ENCODE measurements at regions not wholly inside any gene's neighbourhood (a gene's known extent, or its start where the extent isn't known, plus 50 kb on each side); places are given as distances from the start of the nearest gene placed in this dataset.

DNA sequence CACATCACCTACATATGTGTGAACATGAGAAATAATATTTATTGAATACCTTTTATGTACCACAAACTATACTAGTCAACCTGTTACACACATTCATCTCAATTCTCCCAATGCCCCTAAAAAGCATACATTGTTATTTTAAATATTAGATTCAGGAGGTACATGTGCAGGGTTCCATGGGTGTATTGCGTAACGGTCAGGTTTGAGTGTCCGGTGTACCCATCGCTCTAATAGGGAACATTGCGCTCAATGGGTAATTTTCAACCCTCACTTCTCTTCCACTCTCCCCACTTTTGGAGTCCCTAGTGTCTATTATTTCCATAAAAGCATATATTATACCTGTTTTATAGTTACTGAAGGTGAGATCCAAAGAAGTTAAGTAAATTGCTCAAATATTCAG lies 82.0 kb downstream of the IFI44 start:
- Histone ChIP-seq H3K79me2 (replicated peaks; ENCODE audit: insufficient read depth, low read length) (no peaks in the 10 kb centered on the region), H3F3A (ENCODE audit: insufficient read depth, low read length, poor library complexity, severe bottlenecking) (no peaks in the 10 kb centered on the region), H3K27ac (ENCODE audit: low read length) (no peak overlapping the region), H2AFZ (ENCODE audit: low read depth, low read length) (no peak overlapping the region), H3K4me3 (ENCODE audit: low read length) (no peak overlapping the region), H3K36me3 (ENCODE audit: insufficient read depth, low read length) (no peaks in the 10 kb centered on the region), H3K27me3 (ENCODE audit: insufficient read depth, low read depth, low read length) (no peaks in the 10 kb centered on the region), H4K20me1 (ENCODE audit: insufficient read depth) (no peaks in the 10 kb centered on the region), H3K4me2 (ENCODE audit: low read length) (no peak overlapping the region), H3K9me3 (ENCODE audit: low read length) (no peaks in the 10 kb centered on the region), H3K9ac (ENCODE audit: low read length) (no peak overlapping the region), H3K9me2 (ENCODE audit: insufficient read depth, low read length) (no peaks in the 10 kb centered on the region)
- TF ChIP-seq POLR2AphosphoS5 (IDR thresholded peaks at IDR 0.05) (no peak), TAF1 (IDR thresholded peaks at IDR 0.05; ENCODE audit: low read depth) (no peak), SMC3 (conservative IDR thresholded peaks at IDR 0.05; ENCODE audit: poor library complexity) (no peak), RAD21 (conservative IDR thresholded peaks at IDR 0.05) (no peak), MXI1 (conservative IDR thresholded peaks at IDR 0.05; ENCODE audit: poor library complexity, severe bottlenecking) (no peak), EZH2 (IDR thresholded peaks at IDR 0.05; ENCODE audit: borderline replicate concordance, insufficient read depth, low read length, poor library complexity, severe bottlenecking) (no peak)
- TF ChIP-seq, protein P1, sequence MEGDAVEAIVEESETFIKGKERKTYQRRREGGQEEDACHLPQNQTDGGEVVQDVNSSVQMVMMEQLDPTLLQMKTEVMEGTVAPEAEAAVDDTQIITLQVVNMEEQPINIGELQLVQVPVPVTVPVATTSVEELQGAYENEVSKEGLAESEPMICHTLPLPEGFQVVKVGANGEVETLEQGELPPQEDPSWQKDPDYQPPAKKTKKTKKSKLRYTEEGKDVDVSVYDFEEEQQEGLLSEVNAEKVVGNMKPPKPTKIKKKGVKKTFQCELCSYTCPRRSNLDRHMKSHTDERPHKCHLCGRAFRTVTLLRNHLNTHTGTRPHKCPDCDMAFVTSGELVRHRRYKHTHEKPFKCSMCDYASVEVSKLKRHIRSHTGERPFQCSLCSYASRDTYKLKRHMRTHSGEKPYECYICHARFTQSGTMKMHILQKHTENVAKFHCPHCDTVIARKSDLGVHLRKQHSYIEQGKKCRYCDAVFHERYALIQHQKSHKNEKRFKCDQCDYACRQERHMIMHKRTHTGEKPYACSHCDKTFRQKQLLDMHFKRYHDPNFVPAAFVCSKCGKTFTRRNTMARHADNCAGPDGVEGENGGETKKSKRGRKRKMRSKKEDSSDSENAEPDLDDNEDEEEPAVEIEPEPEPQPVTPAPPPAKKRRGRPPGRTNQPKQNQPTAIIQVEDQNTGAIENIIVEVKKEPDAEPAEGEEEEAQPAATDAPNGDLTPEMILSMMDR (IDR thresholded peaks at IDR 0.05; ENCODE audit: poor library complexity, severe bottlenecking): no peak

DNA sequence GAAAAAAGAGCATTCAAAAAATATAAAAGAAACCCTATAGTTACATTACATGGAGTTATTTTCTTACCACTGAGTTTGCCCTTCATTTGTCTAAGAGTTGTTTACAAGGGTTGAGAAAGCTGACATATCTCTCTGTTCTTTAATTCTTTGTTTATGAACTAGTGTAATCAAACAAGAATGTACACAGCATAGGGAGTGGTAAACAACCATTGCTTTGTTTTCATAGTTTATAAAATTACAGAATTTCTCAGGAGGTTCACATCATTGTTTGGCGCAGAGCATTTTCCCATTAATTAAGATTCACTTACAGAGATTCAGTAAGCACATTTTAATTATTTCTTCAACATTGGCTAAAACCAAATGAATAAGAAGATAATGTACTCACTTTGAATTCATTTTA lies 87.6 kb downstream of the IFI44 start:
- Histone ChIP-seq H3K36me3 (ENCODE audit: insufficient read depth, low read length) (no peaks in the 10 kb centered on the region), H4K20me1 (ENCODE audit: insufficient read depth) (no peaks in the 10 kb centered on the region)
- TF ChIP-seq EZH2 (IDR thresholded peaks at IDR 0.05; ENCODE audit: borderline replicate concordance, insufficient read depth, low read length, poor library complexity, severe bottlenecking): no peak

DNA sequence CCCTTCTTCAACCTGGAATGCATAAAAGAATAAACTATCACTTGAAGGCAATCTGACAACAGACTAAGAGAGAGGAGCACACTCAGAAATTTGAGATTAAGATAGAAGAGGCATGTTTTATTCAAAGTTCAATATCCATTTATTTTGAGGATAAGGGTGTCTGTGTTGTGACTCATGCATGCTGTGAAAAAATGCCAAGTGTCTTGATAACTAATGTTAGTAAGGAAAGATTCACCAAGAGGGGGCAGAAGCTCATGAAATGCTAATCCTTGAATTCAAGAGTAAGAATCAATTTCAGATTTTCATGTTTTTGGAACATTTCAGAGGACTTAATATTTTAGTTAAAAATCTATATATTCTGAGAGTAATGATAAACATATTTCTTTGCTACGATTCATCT lies 94.0 kb downstream of the IFI44 start:
- Histone ChIP-seq H3K36me3 (ENCODE audit: insufficient read depth, low read length) (no peaks in the 10 kb centered on the region), H3K27me3 (ENCODE audit: insufficient read depth, low read depth, low read length) (no peaks in the 10 kb centered on the region), H3K4me3 (ENCODE audit: low read length) (no peak overlapping the region), H4K20me1 (ENCODE audit: insufficient read depth) (no peaks in the 10 kb centered on the region), H3K79me2 (replicated peaks; ENCODE audit: insufficient read depth, low read length) (no peaks in the 10 kb centered on the region), H3K9ac (ENCODE audit: low read length) (no peak overlapping the region), H2AFZ (ENCODE audit: low read depth, low read length) (no peak overlapping the region), H3F3A (ENCODE audit: insufficient read depth, low read length, poor library complexity, severe bottlenecking) (no peaks in the 10 kb centered on the region), H3K4me2 (ENCODE audit: low read length) (no peak overlapping the region), H3K9me2 (ENCODE audit: insufficient read depth, low read length) (no peaks in the 10 kb centered on the region), H3K9me3 (ENCODE audit: low read length) (no peaks in the 10 kb centered on the region), H3K27ac (ENCODE audit: low read length) (no peak overlapping the region)
- TF ChIP-seq EP300 (conservative IDR thresholded peaks at IDR 0.05; ENCODE audit: poor library complexity, severe bottlenecking): no peak
- TF ChIP-seq SMC3 (conservative IDR thresholded peaks at IDR 0.05; ENCODE audit: poor library complexity): no peak
- TF ChIP-seq POLR2AphosphoS5 (IDR thresholded peaks at IDR 0.05): no peak

More for the DNA sequence above, 87.6 kb downstream of the IFI44 start:
- H3K9me3 ChIP-seq (ENCODE audit: low read length): no peaks in the 10 kb centered on the region
- H3K9ac ChIP-seq (ENCODE audit: low read length): no peak overlapping the region
- no peak overlapping the region for H3K27ac ChIP-seq (ENCODE audit: low read length)
- no peaks in the 10 kb centered on the region for H3K79me2 ChIP-seq (replicated peaks; ENCODE audit: insufficient read depth, low read length)
- H3K4me2 ChIP-seq (ENCODE audit: low read length): no peak overlapping the region
- H3K27me3 ChIP-seq (ENCODE audit: insufficient read depth, low read depth, low read length): no peaks in the 10 kb centered on the region
- no peak overlapping the region for H3K4me3 ChIP-seq (ENCODE audit: low read length)
- no peak overlapping the region for H2AFZ ChIP-seq (ENCODE audit: low read depth, low read length)
- H3F3A ChIP-seq (ENCODE audit: insufficient read depth, low read length, poor library complexity, severe bottlenecking): no peaks in the 10 kb centered on the region
- H3K9me2 ChIP-seq (ENCODE audit: insufficient read depth, low read length): no peaks in the 10 kb centered on the region

DNA sequence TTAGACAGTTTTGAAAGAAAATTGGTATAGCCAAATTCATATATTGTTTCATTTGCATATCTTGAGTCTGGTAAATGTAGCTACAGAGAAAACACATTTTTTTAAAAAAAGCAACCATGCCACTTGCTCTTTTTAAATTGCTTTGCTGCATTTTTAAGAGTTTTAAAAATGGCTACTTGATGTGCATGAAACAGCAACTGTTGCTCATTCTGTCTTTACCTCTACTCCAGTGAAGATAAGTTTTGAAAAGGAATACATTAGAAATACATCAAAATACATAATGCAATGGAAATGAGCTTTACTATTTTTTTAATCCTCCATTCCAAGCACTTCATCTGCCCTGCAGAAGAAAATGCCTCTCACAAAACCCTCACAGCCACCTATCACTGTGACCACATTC lies 95.5 kb downstream of the IFI44 start:
- no peaks in the 10 kb centered on the region for H4K20me1 ChIP-seq (ENCODE audit: insufficient read depth)
- H3K4me2 ChIP-seq (ENCODE audit: low read length): no peak overlapping the region
- H3K9me2 ChIP-seq (ENCODE audit: insufficient read depth, low read length): no peaks in the 10 kb centered on the region
- H3K27ac ChIP-seq (ENCODE audit: low read length): no peak overlapping the region
- TF ChIP-seq, protein P2, sequence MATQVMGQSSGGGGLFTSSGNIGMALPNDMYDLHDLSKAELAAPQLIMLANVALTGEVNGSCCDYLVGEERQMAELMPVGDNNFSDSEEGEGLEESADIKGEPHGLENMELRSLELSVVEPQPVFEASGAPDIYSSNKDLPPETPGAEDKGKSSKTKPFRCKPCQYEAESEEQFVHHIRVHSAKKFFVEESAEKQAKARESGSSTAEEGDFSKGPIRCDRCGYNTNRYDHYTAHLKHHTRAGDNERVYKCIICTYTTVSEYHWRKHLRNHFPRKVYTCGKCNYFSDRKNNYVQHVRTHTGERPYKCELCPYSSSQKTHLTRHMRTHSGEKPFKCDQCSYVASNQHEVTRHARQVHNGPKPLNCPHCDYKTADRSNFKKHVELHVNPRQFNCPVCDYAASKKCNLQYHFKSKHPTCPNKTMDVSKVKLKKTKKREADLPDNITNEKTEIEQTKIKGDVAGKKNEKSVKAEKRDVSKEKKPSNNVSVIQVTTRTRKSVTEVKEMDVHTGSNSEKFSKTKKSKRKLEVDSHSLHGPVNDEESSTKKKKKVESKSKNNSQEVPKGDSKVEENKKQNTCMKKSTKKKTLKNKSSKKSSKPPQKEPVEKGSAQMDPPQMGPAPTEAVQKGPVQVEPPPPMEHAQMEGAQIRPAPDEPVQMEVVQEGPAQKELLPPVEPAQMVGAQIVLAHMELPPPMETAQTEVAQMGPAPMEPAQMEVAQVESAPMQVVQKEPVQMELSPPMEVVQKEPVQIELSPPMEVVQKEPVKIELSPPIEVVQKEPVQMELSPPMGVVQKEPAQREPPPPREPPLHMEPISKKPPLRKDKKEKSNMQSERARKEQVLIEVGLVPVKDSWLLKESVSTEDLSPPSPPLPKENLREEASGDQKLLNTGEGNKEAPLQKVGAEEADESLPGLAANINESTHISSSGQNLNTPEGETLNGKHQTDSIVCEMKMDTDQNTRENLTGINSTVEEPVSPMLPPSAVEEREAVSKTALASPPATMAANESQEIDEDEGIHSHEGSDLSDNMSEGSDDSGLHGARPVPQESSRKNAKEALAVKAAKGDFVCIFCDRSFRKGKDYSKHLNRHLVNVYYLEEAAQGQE (IDR thresholded peaks at IDR 0.05; ENCODE audit: borderline replicate concordance): no peak
- TF ChIP-seq, protein P1 (IDR thresholded peaks at IDR 0.05; ENCODE audit: poor library complexity, severe bottlenecking): no peak
- TF ChIP-seq EP300 (conservative IDR thresholded peaks at IDR 0.05; ENCODE audit: poor library complexity, severe bottlenecking) (no peak), MXI1 (conservative IDR thresholded peaks at IDR 0.05; ENCODE audit: poor library complexity, severe bottlenecking) (no peak), SMC3 (conservative IDR thresholded peaks at IDR 0.05; ENCODE audit: poor library complexity) (no peak), RAD21 (conservative IDR thresholded peaks at IDR 0.05) (no peak), POLR2AphosphoS5 (IDR thresholded peaks at IDR 0.05) (no peak), TAF1 (IDR thresholded peaks at IDR 0.05; ENCODE audit: low read depth) (no peak), EZH2 (IDR thresholded peaks at IDR 0.05; ENCODE audit: borderline replicate concordance, insufficient read depth, low read length, poor library complexity, severe bottlenecking) (no peak)
- H3K9ac ChIP-seq (ENCODE audit: low read length): no peak overlapping the region
- H3F3A ChIP-seq (ENCODE audit: insufficient read depth, low read length, poor library complexity, severe bottlenecking): no peaks in the 10 kb centered on the region
- no peaks in the 10 kb centered on the region for H3K27me3 ChIP-seq (ENCODE audit: insufficient read depth, low read depth, low read length)
- H3K9me3 ChIP-seq (ENCODE audit: low read length): no peaks in the 10 kb centered on the region
- no peaks in the 10 kb centered on the region for H3K36me3 ChIP-seq (ENCODE audit: insufficient read depth, low read length)
- H2AFZ ChIP-seq (ENCODE audit: low read depth, low read length): no peak overlapping the region
- no peaks in the 10 kb centered on the region for H3K79me2 ChIP-seq (replicated peaks; ENCODE audit: insufficient read depth, low read length)
- no peak overlapping the region for H3K4me3 ChIP-seq (ENCODE audit: low read length)
